Activated CD4-positive, alpha-beta T cell treated with anti-CD3 and anti-CD28 coated beads, Interleukin-2, amount 10 ng/mL, durations not matched to agents 24 days and 14 days (primary cell): ENCODE measurements at regions not wholly inside any gene's neighbourhood (a gene's known extent, or its start where the extent isn't known, plus 50 kb on each side); places are given as distances from the start of the nearest gene placed in this dataset.
"Not testable (repeated sequence)": the region's sequence is repeated elsewhere in the genome, so short reads cannot be mapped to it uniquely, and the experiment has no call there.

Source experiments
- DNase-seq: peaks from one replicate; pipeline ENCODE4 v3.0.0; 2022
- H3K27ac Mint-ChIP-seq: one replicate; pipeline ENCODE4 v1.8.0; 2022; ENCODE audit warnings: mild to moderate bottlenecking, mixed read lengths
- H3K27me3 Mint-ChIP-seq: one replicate; pipeline ENCODE4 v1.8.0; 2022; ENCODE audit warnings: mixed read lengths
- H3K36me3 Mint-ChIP-seq: one replicate; pipeline ENCODE4 v1.8.0; 2022; ENCODE audit warnings: low read depth, mild to moderate bottlenecking, mixed read lengths
- H3K4me1 Mint-ChIP-seq: one replicate; pipeline ENCODE4 v1.8.0; 2021; ENCODE audit warnings: mixed read lengths
- H3K4me3 Mint-ChIP-seq: one replicate; pipeline ENCODE4 v1.8.0; 2022; ENCODE audit warnings: mild to moderate bottlenecking, moderate library complexity, mixed read lengths
- H3K9me3 Mint-ChIP-seq: one replicate; pipeline ENCODE4 v1.8.0; 2021; ENCODE audit warnings: mixed read lengths
- intact Hi-C: fragments of 100-400 bp; cut with micrococcal nuclease; formaldehyde crosslinking; loops from one replicate; pipeline ENCODE4 v1.15.1; 2023

- H3K9me3 Mint-ChIP-seq, result no peaks in the 10 kb centered on the region
- no peaks in the 10 kb centered on the region for H3K36me3 Mint-ChIP-seq
- intact Hi-C loops, result no loop called here
- H3K4me3 Mint-ChIP-seq, result no peak overlapping the region
- peaks cover 15% of the 10 kb centered on the region for H3K4me1 Mint-ChIP-seq
- DNase-seq, result no peak
- H3K27ac Mint-ChIP-seq, result no peak overlapping the region
- H3K27me3 Mint-ChIP-seq, result no peaks in the 10 kb centered on the region
Measured at GRCh38 chr1:234915924-234916675, 212.5 kb downstream of the TOMM20 start.

DNA sequence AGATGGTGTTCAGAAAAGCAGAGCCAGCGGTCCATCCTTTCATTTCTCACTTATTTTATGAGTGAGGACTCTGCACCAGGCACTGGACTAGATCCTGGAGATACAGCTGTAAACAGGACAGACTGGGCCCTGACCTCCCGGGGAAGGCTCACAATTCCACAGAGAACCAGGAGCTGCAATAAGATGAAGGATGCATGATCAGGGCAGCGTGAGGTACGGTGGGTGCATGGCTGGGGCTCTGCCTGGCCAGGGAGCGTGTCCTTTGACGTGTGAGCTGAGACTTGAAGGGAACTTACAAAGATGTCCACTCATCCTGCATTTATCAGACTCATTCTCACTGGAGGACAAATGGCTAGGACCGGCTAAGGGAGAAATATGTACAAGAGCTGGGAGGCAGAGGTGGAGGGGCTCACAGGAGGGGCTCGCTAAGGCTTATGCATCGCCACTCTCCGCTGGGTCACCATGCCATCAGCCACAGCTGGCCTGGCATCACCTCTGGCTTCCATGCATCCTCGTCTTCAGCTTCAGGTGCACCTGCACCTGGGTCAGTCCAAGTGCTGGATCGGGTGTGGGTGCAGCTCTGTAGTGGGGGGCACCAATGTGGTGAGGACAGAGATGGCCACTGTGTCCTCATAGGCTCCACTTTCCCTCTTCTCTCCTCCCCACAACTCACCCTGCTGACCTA lies 213.9 kb downstream of the TOMM20 start:
- DNase-seq, result no peak
- no peaks in the 10 kb centered on the region for H3K9me3 Mint-ChIP-seq
- peaks cover 15% of the 10 kb centered on the region for H3K4me1 Mint-ChIP-seq
- intact Hi-C loops, result no loop called here
- no peaks in the 10 kb centered on the region for H3K27me3 Mint-ChIP-seq
- H3K4me3 Mint-ChIP-seq, result no peak overlapping the region
- H3K27ac Mint-ChIP-seq, result no peak overlapping the region
- H3K36me3 Mint-ChIP-seq, result no peaks in the 10 kb centered on the region

GRCh38 chr1:234913771-234914170 lies 214.9 kb downstream of the TOMM20 start:
- H3K27me3 Mint-ChIP-seq, result no peaks in the 10 kb centered on the region
- H3K36me3 Mint-ChIP-seq, result no peaks in the 10 kb centered on the region
- H3K9me3 Mint-ChIP-seq, result no peaks in the 10 kb centered on the region
- peaks cover 15% of the 10 kb centered on the region for H3K4me1 Mint-ChIP-seq
- H3K27ac Mint-ChIP-seq, result no peak overlapping the region
- intact Hi-C loops, result no loop called here
- no peak overlapping the region for H3K4me3 Mint-ChIP-seq
- DNase-seq, result no peak

- Mint-ChIP-seq H3K27ac (no peak overlapping the region), H3K4me3 (no peak overlapping the region), H3K36me3 (no peaks in the 10 kb centered on the region), H3K4me1 (peaks cover 15% of the 10 kb centered on the region), H3K9me3 (no peaks in the 10 kb centered on the region), H3K27me3 (no peaks in the 10 kb centered on the region)
- intact Hi-C loops, result no loop called here
- DNase-seq, result no peak
Measured at GRCh38 chr1:234913278-234913649, 215.4 kb downstream of the TOMM20 start.

DNA sequence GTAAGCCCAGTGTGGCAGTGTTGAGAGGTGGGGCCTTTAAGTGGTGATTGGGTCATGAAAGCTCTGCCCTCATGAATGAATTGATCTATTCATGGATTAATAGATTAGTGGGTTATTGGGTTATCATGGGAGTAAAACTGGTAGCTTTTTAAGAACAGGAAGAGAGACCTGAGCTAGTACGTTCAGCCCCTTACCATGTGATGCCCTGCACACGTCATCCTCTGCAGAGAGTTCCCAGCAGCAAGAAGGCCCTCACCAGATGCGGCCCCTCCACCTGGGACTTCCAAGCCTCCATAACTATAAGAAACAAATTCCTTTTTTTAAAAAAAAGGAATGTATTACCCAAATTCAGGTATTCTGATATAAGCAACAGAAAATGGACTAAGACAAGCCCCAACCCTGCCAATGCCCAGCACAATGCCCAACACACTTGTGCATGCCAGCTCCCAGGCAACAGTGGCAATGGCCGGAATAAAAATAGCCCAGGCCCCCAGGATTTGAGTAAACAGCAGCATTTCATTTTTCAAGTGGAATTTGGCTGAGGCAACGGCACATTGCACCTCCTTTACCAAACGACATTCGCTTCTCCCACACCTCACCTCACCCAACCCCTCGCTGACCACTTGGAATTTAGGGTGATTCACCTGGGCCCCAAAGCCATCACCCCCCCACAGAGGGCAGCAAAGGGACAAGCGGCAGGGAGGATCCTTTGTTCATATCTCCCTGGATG lies 215.9 kb downstream of the TOMM20 start:
- Mint-ChIP-seq H3K9me3 (no peaks in the 10 kb centered on the region), H3K4me1 (peaks cover 15% of the 10 kb centered on the region), H3K27ac (no peak overlapping the region), H3K4me3 (no peak overlapping the region), H3K36me3 (no peaks in the 10 kb centered on the region), H3K27me3 (no peaks in the 10 kb centered on the region)
- DNase-seq, result no peak
- intact Hi-C loops, result no loop called here

DNA sequence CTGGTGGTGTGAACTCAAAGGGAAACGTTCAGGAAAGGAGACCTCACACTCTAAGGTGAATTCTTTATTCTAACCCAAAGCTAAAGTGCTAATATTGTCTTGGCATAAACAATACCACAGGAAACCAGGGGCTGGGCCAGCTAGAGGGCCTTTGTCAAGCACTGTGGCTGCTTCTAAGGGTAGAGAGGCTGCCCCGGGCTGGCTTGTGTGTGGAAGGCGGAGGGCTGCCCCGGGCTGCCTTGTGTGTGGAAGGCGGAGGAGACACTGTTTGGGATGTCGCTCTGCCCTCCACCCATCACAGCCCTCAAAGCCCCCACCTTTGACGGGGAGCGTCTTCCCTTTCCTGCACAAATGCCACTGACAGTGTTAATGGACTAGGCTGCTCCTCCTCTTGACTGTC lies 216.8 kb downstream of the TOMM20 start:
- DNase-seq, result no peak
- H3K4me3 Mint-ChIP-seq, result no peak overlapping the region
- H3K4me1 Mint-ChIP-seq, result peaks cover 15% of the 10 kb centered on the region
- no peak overlapping the region for H3K27ac Mint-ChIP-seq
- intact Hi-C loops, result no loop called here
- H3K36me3 Mint-ChIP-seq, result no peaks in the 10 kb centered on the region
- no peaks in the 10 kb centered on the region for H3K9me3 Mint-ChIP-seq
- no peaks in the 10 kb centered on the region for H3K27me3 Mint-ChIP-seq

DNA sequence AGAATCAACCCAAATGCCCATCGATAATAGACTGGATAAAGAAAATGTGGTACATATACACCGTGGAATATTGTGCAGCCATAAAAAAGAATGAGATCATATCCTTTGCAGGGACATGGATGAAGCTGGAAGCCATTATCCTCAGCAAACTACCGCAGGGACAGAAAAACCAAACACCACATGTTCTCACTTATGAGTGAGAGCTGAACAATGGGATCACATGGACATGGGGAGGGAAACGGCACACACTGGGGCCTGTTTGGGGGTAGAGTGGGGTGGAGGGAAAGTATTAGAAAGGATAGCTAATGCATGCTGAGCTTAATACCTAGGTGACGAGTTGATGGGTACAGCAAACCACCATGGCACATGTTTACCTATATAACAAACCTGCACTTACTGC lies 217.5 kb downstream of the TOMM20 start:
- H3K27ac Mint-ChIP-seq, H3K4me3 Mint-ChIP-seq, DNase-seq, H3K36me3 Mint-ChIP-seq, H3K9me3 Mint-ChIP-seq, intact Hi-C loops, H3K27me3 Mint-ChIP-seq: not testable (repeated sequence)
- H3K4me1 Mint-ChIP-seq, result peaks cover 15% of the 10 kb centered on the region

DNA sequence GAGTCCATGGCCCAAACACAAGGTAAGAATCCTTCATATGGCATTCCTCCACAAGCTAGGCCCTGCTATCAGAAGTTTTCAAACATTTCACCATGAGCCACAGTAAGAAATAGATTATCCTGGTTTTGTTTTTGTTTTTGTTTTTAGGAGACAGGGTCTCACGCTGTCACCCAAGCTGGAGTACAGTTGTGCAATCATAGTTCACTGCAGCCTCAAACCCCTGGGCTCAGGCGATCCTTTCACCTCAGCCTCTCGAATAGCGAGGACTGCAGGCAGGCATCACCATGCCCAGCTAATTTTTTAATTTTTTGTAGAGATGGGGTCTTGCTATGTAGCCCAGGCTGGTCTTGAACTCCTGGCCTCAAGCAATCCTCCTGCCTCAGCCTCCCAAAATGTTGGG lies 218.8 kb downstream of the TOMM20 start:
- Mint-ChIP-seq H3K4me3 (no peak overlapping the region), H3K27ac (no peak overlapping the region), H3K4me1 (peaks cover 14% of the 10 kb centered on the region), H3K9me3 (no peaks in the 10 kb centered on the region), H3K36me3 (no peaks in the 10 kb centered on the region), H3K27me3 (no peaks in the 10 kb centered on the region)
- intact Hi-C loops, result no loop called here
- DNase-seq, result no peak

DNA sequence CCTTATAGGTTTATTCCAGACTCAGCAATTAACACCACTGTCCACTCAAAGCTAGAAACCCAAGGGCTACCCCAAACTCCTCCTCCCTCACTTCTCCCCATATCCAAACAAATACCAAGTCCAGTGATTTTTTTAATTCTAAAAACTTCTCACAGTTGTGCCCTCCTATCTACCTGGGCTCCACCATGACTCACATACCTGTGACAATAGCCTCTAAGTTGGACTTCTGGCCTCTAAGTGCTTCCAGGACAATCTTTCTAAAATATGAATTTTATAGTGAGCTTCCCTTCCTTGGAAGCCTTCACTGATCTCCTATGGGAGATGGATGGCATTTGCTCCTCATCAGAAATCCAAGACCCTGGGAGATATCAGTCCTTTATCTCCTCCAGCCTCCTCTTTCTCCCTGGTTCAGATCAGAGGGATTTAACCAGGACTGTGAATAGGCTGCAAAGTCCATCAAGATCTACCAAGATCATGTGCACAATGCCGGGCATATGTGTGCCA lies 219.3 kb downstream of the TOMM20 start:
- H3K27me3 Mint-ChIP-seq, result no peaks in the 10 kb centered on the region
- no peaks in the 10 kb centered on the region for H3K36me3 Mint-ChIP-seq
- no peaks in the 10 kb centered on the region for H3K9me3 Mint-ChIP-seq
- H3K4me1 Mint-ChIP-seq, result peaks cover 14% of the 10 kb centered on the region
- intact Hi-C loops, result no loop called here
- H3K27ac Mint-ChIP-seq, result no peak overlapping the region
- no peak overlapping the region for H3K4me3 Mint-ChIP-seq
- DNase-seq, result no peak

DNA sequence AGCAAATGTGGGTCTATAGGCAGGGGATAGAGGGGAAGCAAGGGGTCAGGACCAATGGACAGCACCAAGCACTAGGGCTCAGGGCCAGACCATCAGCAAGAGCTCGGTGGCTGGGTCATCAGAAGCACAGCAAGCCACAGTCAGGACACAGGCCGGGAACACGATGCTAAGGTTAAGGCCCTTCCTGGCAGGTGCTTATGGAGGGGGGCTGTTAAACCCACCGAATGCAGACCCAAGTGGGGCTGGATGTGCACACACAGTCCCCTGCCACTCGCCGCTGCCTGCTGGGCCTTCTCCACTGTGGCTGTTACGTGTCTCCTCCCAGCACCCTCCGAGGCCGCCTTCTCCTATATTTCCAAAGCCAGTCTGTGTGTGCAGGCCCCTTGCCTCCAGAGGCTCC lies 220.1 kb downstream of the TOMM20 start:
- H3K27ac Mint-ChIP-seq, result no peak overlapping the region
- no peak for DNase-seq
- peaks cover 14% of the 10 kb centered on the region for H3K4me1 Mint-ChIP-seq
- no peaks in the 10 kb centered on the region for H3K27me3 Mint-ChIP-seq
- no peak overlapping the region for H3K4me3 Mint-ChIP-seq
- H3K9me3 Mint-ChIP-seq, result no peaks in the 10 kb centered on the region
- no peaks in the 10 kb centered on the region for H3K36me3 Mint-ChIP-seq
- intact Hi-C loops, result no loop called here

DNA sequence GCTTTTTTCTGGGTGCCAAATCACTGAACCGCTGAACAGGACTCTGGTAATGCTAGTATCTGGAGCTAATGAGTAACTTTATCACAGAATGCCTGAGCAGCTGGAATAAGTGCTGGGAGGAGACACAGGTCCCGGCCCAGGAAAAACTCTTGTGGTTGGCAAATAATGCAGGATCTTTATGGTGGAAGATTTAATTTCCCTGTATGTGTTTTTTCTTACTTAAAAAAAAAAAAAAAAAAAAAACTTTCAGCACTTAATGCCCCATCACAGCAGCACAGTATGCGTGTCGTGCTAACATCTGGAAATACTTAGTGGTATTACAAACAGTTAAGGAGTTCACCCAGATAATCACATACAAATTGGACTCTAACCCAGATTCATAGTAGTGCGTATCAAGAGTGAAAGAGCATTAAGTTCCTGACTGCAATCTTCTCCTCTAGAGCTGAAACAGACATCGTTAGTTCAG lies 220.7 kb downstream of the TOMM20 start:
- Mint-ChIP-seq H3K9me3 (no peaks in the 10 kb centered on the region), H3K36me3 (no peaks in the 10 kb centered on the region), H3K4me1 (peaks cover 15% of the 10 kb centered on the region), H3K27ac (no peak overlapping the region), H3K4me3 (no peak overlapping the region), H3K27me3 (no peaks in the 10 kb centered on the region)
- intact Hi-C loops, result no loop called here
- DNase-seq, result no peak

GRCh38 chr1:234907208-234907939 lies 221.3 kb downstream of the TOMM20 start:
- Mint-ChIP-seq H3K4me1 (peaks cover 12% of the 10 kb centered on the region), H3K27me3 (no peaks in the 10 kb centered on the region), H3K4me3 (no peak overlapping the region), H3K36me3 (no peaks in the 10 kb centered on the region), H3K27ac (no peak overlapping the region), H3K9me3 (no peaks in the 10 kb centered on the region)
- DNase-seq, result no peak
- intact Hi-C loops, result no loop called here

DNA sequence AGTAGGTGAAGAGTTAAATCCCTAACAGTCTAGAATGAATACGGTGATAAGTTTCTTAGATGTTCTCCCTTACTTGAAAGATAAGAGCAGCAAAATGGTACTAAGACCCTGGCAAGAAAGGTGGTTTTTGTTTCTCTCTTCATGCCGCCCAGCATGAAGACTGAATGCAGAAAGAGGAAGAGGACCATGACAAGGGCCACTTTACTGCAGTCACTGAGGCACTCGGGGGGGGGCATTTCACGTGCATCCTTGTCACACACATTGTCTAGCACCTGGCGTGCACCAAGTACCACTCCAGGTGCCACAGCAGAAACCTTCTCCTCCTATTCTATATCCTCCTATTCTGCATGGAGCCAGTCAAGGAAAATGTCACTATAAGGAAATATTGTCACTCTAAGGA lies 222.0 kb downstream of the TOMM20 start:
- H3K9me3 Mint-ChIP-seq, result no peaks in the 10 kb centered on the region
- no peak for DNase-seq
- H3K27me3 Mint-ChIP-seq, result no peaks in the 10 kb centered on the region
- no peaks in the 10 kb centered on the region for H3K36me3 Mint-ChIP-seq
- peaks cover 6% of the 10 kb centered on the region for H3K4me1 Mint-ChIP-seq
- intact Hi-C loops, result no loop called here
- no peak overlapping the region for H3K27ac Mint-ChIP-seq
- no peak overlapping the region for H3K4me3 Mint-ChIP-seq
